Naive thymus-derived CD8-positive, alpha-beta T cell (primary cell): ENCODE measurements at regions not wholly inside any gene's neighbourhood (a gene's known extent, or its start where the extent isn't known, plus 50 kb on each side); places are given as distances from the start of the nearest gene placed in this dataset.

Experiments used
- ATAC-seq, 2 donors: fragments of 150-1000 bp; cut with Tn5 transposase in 1 of 2; sonication (Bioruptor Pico), chemical (Tn5 transposase) in 1 of 2; 1 replicate in 1 of 2; 2 replicates in 1 of 2; pipeline ENCODE4 v1.10.0; 2021; ENCODE audit warnings: mild to moderate bottlenecking in 2 of 2, moderate library complexity in 2 of 2
- POLR2A ChIA-PET: fragments of 350-600 bp; sonication (Branson Sonifier 250); formaldehyde crosslinking; loops from one replicate; lab custom pipeline; 2021; ENCODE audit warnings: antibody characterized with exemption; lab: Charles Lee
- DNase-seq, 10 donors: peaks; one replicate each; pipeline versions ENCODE4 v3.0.0 to v3.0.0-alpha.2; 2020 to 2022
- H3K27ac Mint-ChIP-seq, 10 donors: one replicate each; pipeline ENCODE4 v1.8.0; 2020 to 2022; ENCODE audit warnings: mild to moderate bottlenecking in 10 of 10, mixed read lengths in 10 of 10, moderate library complexity in 4 of 10, inconsistent platforms in 1 of 10
- H3K27me3 Mint-ChIP-seq, 5 donors: one replicate each; pipeline ENCODE4 v1.8.0; 2021 to 2022; ENCODE audit warnings: mixed read lengths in 5 of 5
- H3K36me3 Mint-ChIP-seq, 3 donors: one replicate each; pipeline ENCODE4 v1.8.0; 2020 to 2022; ENCODE audit warnings: mixed read lengths in 3 of 3, mild to moderate bottlenecking in 2 of 3, inconsistent platforms in 1 of 3
- H3K4me1 Mint-ChIP-seq, 4 donors: one replicate each; pipeline ENCODE4 v1.8.0; 2021 to 2022; ENCODE audit warnings: mixed read lengths in 4 of 4
- H3K4me3 Mint-ChIP-seq, 10 donors: one replicate each; pipeline ENCODE4 v1.8.0; 2020 to 2022; ENCODE audit warnings: mild to moderate bottlenecking in 10 of 10, mixed read lengths in 10 of 10, moderate library complexity in 6 of 10, inconsistent platforms in 1 of 10
- H3K9me3 Mint-ChIP-seq, 9 donors: one replicate each; pipeline ENCODE4 v1.8.0; 2020 to 2022; ENCODE audit warnings: mixed read lengths in 9 of 9, mild to moderate bottlenecking in 3 of 9, inconsistent platforms in 1 of 9, moderate library complexity in 1 of 9

GRCh38 chrX:68588602-68589371 lies 58.7 kb upstream of the STARD8 start:
- H3K4me1 Mint-ChIP-seq, result no peaks in the 10 kb centered on the region
- peaks cover 14 to 21% (median 19%) of the 10 kb centered on the region in 3 donors for H3K36me3 Mint-ChIP-seq
- ATAC-seq, result no peak

DNA sequence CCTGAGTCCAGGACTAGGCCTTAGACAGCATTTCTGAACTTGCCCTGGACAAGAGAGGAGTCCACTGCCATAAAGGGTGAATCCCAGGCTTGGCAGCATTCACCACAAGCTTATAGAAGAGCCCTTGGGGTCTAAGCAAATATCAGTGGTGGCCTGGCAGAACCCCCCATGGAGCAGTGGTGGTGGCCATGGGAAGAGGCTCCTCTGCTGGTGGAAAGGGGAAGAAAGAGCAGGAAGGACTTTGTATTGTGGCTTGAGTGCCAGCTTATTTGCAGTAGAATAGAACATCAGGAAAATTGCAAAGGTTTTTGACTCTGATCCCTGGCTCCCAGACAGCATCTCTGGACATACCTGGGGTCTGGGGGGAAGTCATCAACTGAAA lies 58.1 kb upstream of the STARD8 start:
- Mint-ChIP-seq H3K9me3 (peaks cover 3 to 37% (median 16%) of the 10 kb centered on the region in 9 donors), H3K27ac (no peak overlapping the region), H3K4me3 (no peak overlapping the region), H3K27me3 (no peaks in the 10 kb centered on the region), H3K4me1 (no peaks in the 10 kb centered on the region), H3K36me3 (peaks cover 12 to 25% (median 19%) of the 10 kb centered on the region in 3 donors)
- DNase-seq (no peak), ATAC-seq (no peak)
- POLR2A ChIA-PET, result no interaction called here

More at GRCh38 chrX:68588602-68589371, 58.7 kb upstream of the STARD8 start:
- Mint-ChIP-seq H3K27me3 (no peaks in the 10 kb centered on the region), H3K4me3 (no peak overlapping the region), H3K9me3 (peaks cover 1 to 31% (median 10%) of the 10 kb centered on the region in 9 donors), H3K27ac (no peak overlapping the region)
- POLR2A ChIA-PET, result no interaction called here
- no peak for DNase-seq

- POLR2A ChIA-PET, result no interaction called here
Measured at GRCh38 chrX:68594769-68595168, 52.7 kb upstream of the STARD8 start.

GRCh38 chrX:68596871-68597270 lies 50.6 kb upstream of the STARD8 start:
- no peak overlapping the region for H3K4me3 Mint-ChIP-seq
- ATAC-seq (no peak), DNase-seq (no peak)
- H3K36me3 Mint-ChIP-seq, result peaks cover 1 to 26% (median 2%) of the 10 kb centered on the region in 3 donors
- no peak overlapping the region for H3K27ac Mint-ChIP-seq
- POLR2A ChIA-PET, result no interaction called here
- no peaks in the 10 kb centered on the region for H3K27me3 Mint-ChIP-seq
- H3K4me1 Mint-ChIP-seq, result no peaks in the 10 kb centered on the region
- H3K9me3 Mint-ChIP-seq, result peaks cover 0 to 74% (median 29%) of the 10 kb centered on the region in 9 donors

More at GRCh38 chrX:68594769-68595168, 52.7 kb upstream of the STARD8 start:
- no peak for DNase-seq
- H3K4me1 Mint-ChIP-seq, result no peaks in the 10 kb centered on the region
- no peak overlapping the region for H3K4me3 Mint-ChIP-seq
- peaks cover 0 to 26% (median 0%) of the 10 kb centered on the region in 3 donors for H3K36me3 Mint-ChIP-seq
- ATAC-seq, result no peak
- H3K9me3 Mint-ChIP-seq, result peaks cover 3 to 68% (median 31%) of the 10 kb centered on the region in 9 donors
- no peaks in the 10 kb centered on the region for H3K27me3 Mint-ChIP-seq
- no peak overlapping the region for H3K27ac Mint-ChIP-seq
